ENCODE measurements at regions not wholly inside any gene's neighbourhood (a gene's known extent, or its start where the extent isn't known, plus 50 kb on each side); places are given as distances from the start of the nearest gene placed in this dataset.

DNA sequence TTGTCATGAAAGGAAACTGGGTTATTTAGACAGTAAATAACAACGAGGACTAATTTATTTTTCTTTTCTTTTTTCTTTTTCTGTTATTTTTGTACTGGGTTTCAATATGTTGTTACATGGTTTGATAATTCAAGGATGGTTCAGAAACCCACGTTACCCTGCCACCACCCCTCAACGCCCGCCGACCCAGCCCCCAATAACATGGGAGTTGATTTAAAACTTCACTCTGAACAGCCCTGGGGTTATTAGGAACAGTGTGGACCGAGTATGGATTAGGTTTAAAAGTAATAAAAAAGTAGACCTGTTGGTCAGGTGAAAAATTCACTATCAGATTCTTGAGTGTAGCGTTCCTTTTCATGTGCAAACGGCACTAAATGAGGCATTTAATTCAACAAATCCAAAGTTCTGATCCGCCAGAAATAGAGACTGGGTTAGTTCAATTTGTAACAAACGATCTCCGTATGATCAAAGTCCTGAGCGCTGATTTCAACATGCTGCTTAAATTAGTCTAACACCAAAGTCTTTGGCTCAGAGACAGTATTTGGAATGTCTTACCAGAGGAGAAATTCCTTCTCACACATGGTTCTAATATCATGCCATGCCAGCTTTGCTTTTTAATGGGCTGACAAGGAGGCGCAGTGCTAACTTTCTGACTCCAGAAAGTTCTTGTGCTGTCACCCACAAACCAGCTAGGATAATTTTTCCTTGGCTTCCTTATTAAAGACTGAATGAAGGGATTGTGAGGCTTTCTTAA is 173.1 kb upstream of the IRX3 start:
- no peaks in the 10 kb centered on the region for H3K27me3 ChIP-seq (replicated peaks)
- H3K36me3 ChIP-seq (replicated peaks) = no peaks in the 10 kb centered on the region
- no peak overlapping the region for H3K27ac ChIP-seq
- TF ChIP-seq, protein P1, sequence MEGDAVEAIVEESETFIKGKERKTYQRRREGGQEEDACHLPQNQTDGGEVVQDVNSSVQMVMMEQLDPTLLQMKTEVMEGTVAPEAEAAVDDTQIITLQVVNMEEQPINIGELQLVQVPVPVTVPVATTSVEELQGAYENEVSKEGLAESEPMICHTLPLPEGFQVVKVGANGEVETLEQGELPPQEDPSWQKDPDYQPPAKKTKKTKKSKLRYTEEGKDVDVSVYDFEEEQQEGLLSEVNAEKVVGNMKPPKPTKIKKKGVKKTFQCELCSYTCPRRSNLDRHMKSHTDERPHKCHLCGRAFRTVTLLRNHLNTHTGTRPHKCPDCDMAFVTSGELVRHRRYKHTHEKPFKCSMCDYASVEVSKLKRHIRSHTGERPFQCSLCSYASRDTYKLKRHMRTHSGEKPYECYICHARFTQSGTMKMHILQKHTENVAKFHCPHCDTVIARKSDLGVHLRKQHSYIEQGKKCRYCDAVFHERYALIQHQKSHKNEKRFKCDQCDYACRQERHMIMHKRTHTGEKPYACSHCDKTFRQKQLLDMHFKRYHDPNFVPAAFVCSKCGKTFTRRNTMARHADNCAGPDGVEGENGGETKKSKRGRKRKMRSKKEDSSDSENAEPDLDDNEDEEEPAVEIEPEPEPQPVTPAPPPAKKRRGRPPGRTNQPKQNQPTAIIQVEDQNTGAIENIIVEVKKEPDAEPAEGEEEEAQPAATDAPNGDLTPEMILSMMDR (IDR thresholded peaks at IDR 0.05; ENCODE audit: low read depth, low read length, missing control alignments) = no peak
- no peak for DNase-seq
- in situ Hi-C loops (cut with HindIII; ENCODE audit: low pct_ligation_motif_present, low sequenced_read_pairs) = no loop called here
- H3K4me3 ChIP-seq (ENCODE audit: low read depth, low read length) = no peak overlapping the region

DNA sequence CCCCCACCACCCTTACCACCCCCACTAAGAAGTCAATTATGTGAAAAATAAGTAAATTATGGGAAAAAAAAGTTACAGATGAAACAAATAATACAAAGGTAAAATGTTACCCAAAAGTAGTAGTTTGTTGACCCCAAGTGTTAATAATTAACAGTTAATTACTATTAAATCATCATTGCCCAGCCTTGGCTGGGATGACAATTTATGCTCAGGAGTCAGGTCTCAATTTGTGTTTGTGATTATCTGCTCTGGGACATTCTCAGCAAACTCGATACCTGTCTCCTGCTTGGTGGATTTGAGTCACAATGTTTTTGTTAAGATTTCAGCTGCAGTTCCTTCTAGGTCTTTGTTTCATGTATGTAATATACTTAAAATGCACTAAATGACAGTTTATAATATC is 172.3 kb upstream of the IRX3 start:
- H3K36me3 ChIP-seq (replicated peaks) = no peaks in the 10 kb centered on the region
- H3K27me3 ChIP-seq (replicated peaks) = no peaks in the 10 kb centered on the region
- TF ChIP-seq, protein P1 (IDR thresholded peaks at IDR 0.05; ENCODE audit: low read depth, low read length, missing control alignments) = no peak
- no peak for DNase-seq
- in situ Hi-C loops (cut with HindIII; ENCODE audit: low pct_ligation_motif_present, low sequenced_read_pairs) = no loop called here
- H3K27ac ChIP-seq = no peak overlapping the region
- H3K4me3 ChIP-seq (ENCODE audit: low read depth, low read length) = no peak overlapping the region

DNA sequence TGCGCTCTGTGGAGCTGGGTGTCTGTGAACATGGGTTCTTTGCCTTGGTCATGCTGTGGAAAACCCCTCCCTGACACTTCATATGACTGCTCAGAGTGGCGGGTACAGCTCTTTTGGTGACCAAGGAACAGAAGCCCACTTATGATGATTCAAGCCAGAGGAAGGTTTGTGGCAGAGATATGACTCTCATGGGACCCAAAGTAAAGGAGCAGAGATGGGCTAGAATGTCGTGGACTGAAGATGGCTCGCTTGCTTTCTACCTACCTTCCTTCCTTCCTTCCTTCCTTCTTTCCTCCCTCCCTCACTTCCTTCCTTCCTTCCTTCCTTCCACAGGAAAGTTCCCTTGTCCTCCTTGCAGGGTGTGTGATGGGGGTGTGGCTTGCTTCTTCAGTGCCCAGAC is 169.7 kb upstream of the IRX3 start:
- TF ChIP-seq, protein P1 (IDR thresholded peaks at IDR 0.05; ENCODE audit: low read depth, low read length, missing control alignments) = no peak
- Histone ChIP-seq H3K36me3 (replicated peaks) (no peaks in the 10 kb centered on the region), H3K27me3 (replicated peaks) (no peaks in the 10 kb centered on the region), H3K27ac (no peak overlapping the region), H3K4me3 (ENCODE audit: low read depth, low read length) (no peak overlapping the region)
- no peak for DNase-seq
- in situ Hi-C loops (cut with HindIII; ENCODE audit: low pct_ligation_motif_present, low sequenced_read_pairs) = no loop called here

DNA sequence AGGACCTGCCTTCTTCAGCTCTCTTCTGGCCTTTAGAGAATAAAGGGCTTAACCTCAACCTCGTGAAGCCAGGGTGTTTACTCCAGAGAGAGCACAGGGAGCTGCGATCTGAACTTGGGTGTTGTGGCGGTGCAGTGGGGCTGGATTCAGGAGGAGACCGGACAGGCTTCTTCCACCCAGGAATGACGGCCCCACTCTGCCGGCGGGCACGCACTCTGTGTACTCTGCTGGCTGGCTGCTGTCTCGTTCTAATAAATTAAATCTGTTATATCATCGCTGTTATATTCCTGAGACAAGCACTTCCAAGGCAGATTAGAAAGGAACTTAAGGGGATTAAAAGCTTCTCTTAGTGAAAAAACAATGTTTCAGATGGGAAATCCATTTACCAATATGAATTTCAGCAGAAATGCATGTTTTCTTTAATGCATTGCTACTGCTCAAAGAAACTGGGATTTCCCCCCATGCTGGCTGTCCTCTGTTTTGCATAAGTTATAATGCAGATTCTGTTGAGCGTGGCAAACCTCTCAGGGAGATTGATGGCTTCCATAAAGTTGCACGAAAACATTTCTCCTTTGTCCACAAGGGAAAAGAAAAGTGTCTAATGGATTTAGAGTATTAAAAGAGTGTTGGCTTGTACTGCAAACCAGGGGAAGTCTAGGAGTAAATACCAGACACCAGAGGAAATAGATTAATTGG is 168.6 kb upstream of the IRX3 start:
- Histone ChIP-seq H3K27me3 (replicated peaks) (no peaks in the 10 kb centered on the region), H3K27ac (no peak overlapping the region), H3K4me3 (ENCODE audit: low read depth, low read length) (no peak overlapping the region), H3K36me3 (replicated peaks) (no peaks in the 10 kb centered on the region)
- in situ Hi-C loops (cut with HindIII; ENCODE audit: low pct_ligation_motif_present, low sequenced_read_pairs) = no loop called here
- DNase-seq = no peak
- TF ChIP-seq, protein P1 (IDR thresholded peaks at IDR 0.05; ENCODE audit: low read depth, low read length, missing control alignments) = no peak

DNA sequence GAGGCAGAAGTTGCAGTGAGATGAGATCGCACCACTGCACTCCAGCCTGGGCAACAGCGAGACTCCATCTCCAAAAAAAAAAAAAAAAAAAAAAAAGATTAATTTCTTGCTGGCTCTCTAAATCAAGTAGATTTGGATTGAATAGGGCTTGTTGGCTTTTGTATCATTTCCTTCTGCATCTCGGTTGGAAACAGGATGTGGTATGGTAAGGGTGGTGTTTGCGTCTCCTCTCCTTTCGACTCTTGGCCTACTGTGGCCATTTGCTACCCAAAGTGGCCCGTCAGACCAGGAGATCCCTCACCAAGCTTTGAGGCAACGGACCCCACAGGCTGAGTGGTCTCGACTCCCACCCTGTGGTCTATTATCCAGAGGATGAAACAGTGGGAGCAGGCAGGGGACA is 168.0 kb upstream of the IRX3 start:
- in situ Hi-C loops (cut with HindIII; ENCODE audit: low pct_ligation_motif_present, low sequenced_read_pairs) = no loop called here
- TF ChIP-seq, protein P1 (IDR thresholded peaks at IDR 0.05; ENCODE audit: low read depth, low read length, missing control alignments) = no peak

More for the DNA sequence above, 168.0 kb upstream of the IRX3 start:
- Histone ChIP-seq H3K36me3 (replicated peaks) (no peaks in the 10 kb centered on the region), H3K4me3 (ENCODE audit: low read depth, low read length) (no peak overlapping the region), H3K27ac (no peak overlapping the region), H3K27me3 (replicated peaks) (no peaks in the 10 kb centered on the region)
- no peak for DNase-seq
